ENCODE measurements at regions not wholly inside any gene's neighbourhood (a gene's known extent, or its start where the extent isn't known, plus 50 kb on each side); places are given as distances from the start of the nearest gene placed in this dataset.

GRCh38 chr6:144359783-144360182, 74.6 kb downstream of the UTRN start:
- Histone ChIP-seq H3K4me1 (peaks cover 5 to 68% of the 10 kb centered on the region in 2 donors), H3K27me3 (no peaks in the 10 kb centered on the region), H3K4me3 (no peak overlapping the region), H3K36me3 (no peaks in the 10 kb centered on the region), H3K9me3 (no peaks in the 10 kb centered on the region), H3K27ac (no peak overlapping the region)
- DNase-seq (no peak), ATAC-seq (no peak)
- intact Hi-C loops (cut with DNase I), result no loop called here
- no peak for TF ChIP-seq CTCF (IDR thresholded peaks at IDR 0.05)

DNA sequence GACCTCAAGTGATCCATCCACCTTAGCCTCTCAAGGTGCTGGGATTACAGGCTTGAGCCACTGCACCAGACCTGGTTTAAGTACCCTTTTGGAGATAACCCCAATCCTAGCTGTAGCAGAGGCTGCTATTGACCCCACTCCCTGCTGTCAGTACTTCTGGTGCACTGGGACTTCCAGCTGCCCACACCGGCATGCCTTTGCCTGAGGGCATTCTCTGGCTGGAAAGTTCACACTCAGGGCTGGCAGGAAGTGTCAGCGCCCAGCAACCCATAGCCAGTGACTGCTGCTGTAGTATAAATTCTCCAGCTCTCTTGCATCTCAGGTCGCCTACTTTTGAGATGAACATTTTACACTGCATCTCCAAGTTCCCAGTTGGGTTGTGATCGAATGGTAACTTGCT, 75.3 kb downstream of the UTRN start:
- H3K4me1 ChIP-seq, result peaks cover 5 to 73% of the 10 kb centered on the region in 2 donors
- DNase-seq, result no peak
- H3K27ac ChIP-seq, result no peak overlapping the region
- no peak for ATAC-seq
- no peaks in the 10 kb centered on the region for H3K27me3 ChIP-seq
- no peak for TF ChIP-seq CTCF (IDR thresholded peaks at IDR 0.05)
- intact Hi-C loops (cut with DNase I), result no loop called here
- no peak overlapping the region for H3K4me3 ChIP-seq
- no peaks in the 10 kb centered on the region for H3K36me3 ChIP-seq
- H3K9me3 ChIP-seq, result no peaks in the 10 kb centered on the region

- H3K4me3 ChIP-seq, result no peak overlapping the region
- no peak overlapping the region for H3K27ac ChIP-seq
- no peaks in the 10 kb centered on the region for H3K9me3 ChIP-seq
- DNase-seq, result no peak
- no peaks in the 10 kb centered on the region for H3K27me3 ChIP-seq
- no peak for TF ChIP-seq CTCF (IDR thresholded peaks at IDR 0.05)
- peaks cover 5 to 79% of the 10 kb centered on the region in 2 donors for H3K4me1 ChIP-seq
- intact Hi-C loops (cut with DNase I), result no loop called here
- no peaks in the 10 kb centered on the region for H3K36me3 ChIP-seq
- no peak for ATAC-seq
Measured at GRCh38 chr6:144361016-144361415, 75.9 kb downstream of the UTRN start.

GRCh38 chr6:144362042-144363018, 77.2 kb downstream of the UTRN start:
- no peaks in the 10 kb centered on the region for H3K36me3 ChIP-seq

More at GRCh38 chr6:144362042-144363018, 77.2 kb downstream of the UTRN start:
- H3K4me1 ChIP-seq, result peaks cover 5 to 68% of the 10 kb centered on the region in 2 donors
- no peak for TF ChIP-seq CTCF (IDR thresholded peaks at IDR 0.05)
- ATAC-seq (peak; percentile 53), DNase-seq (no peak)
- H3K27ac ChIP-seq, result peak overlapping the region in 1 of 2 donors; percentile 24
- intact Hi-C loops (cut with DNase I), result no loop called here
- no peaks in the 10 kb centered on the region for H3K9me3 ChIP-seq
- no peaks in the 10 kb centered on the region for H3K27me3 ChIP-seq
- H3K4me3 ChIP-seq, result no peak overlapping the region
